B cell (primary cell): ENCODE measurements at regions not wholly inside any gene's neighbourhood (a gene's known extent, or its start where the extent isn't known, plus 50 kb on each side); places are given as distances from the start of the nearest gene placed in this dataset.

ENCODE experiments used
- ATAC-seq: fragments of 200-7000 bp; cut with Tn5 transposase; one replicate; pipeline ENCODE4 v1.10.0; 2021; ENCODE audit warnings: low read depth, mild to moderate bottlenecking, moderate number of reproducible peaks, moderate library complexity
- CTCF ChIA-PET: fragments of 350-600 bp; sonication (Branson Sonifier 250); formaldehyde crosslinking; loops from one replicate; lab custom pipeline; 2021; ENCODE audit warnings: antibody characterized with exemption, inconsistent platforms; lab: Charles Lee
- POLR2A ChIA-PET: fragments of 350-600 bp; sonication (Branson Sonifier 250); formaldehyde crosslinking; loops from one replicate; lab custom pipeline; 2021; ENCODE audit warnings: antibody characterized with exemption; lab: Charles Lee
- DNase-seq: peaks from one replicate; pipeline ENCODE4 v3.0.0; 2013
- H2AFZ ChIP-seq: 2 replicates; pipeline ENCODE4 v1.6.1; 2012; ENCODE audit warnings: mild to moderate bottlenecking, low read depth, low read length; ENCODE audit not compliant: insufficient read depth, poor library complexity, severe bottlenecking
- H3K27ac ChIP-seq, 2 donors: 1 replicate in 1 of 2; 2 replicates in 1 of 2; pipeline ENCODE4 v1.5.1; 2012 to 2013; ENCODE audit warnings: low read length in 2 of 2, mild to moderate bottlenecking in 2 of 2, moderate library complexity in 1 of 2
- H3K27me3 ChIP-seq, 4 experiments: fragments of 200-600 bp in 1 of 4; sonication (generic) in 1 of 4; replicated peaks in 1 of 4; 1 replicate in 2 of 4; 2 replicates in 2 of 4; pipeline versions ENCODE4 v1.6.1 to v1.7.0; 2013 to 2016; ENCODE audit warnings: low read length in 3 of 4, mild to moderate bottlenecking in 2 of 4, mixed read lengths in 1 of 4, moderate library complexity in 1 of 4; ENCODE audit not compliant: insufficient read depth in 4 of 4, control insufficient read depth in 3 of 4; ENCODE audit errors: control extremely low read depth in 1 of 4
- H3K36me3 ChIP-seq, 2 experiments: replicated peaks in 1 of 2; 1 replicate in 1 of 2; 2 replicates in 1 of 2; pipeline versions ENCODE4 v1.6.1 to v1.7.1; 2013; ENCODE audit warnings: low read length in 1 of 2; ENCODE audit not compliant: insufficient read depth in 2 of 2, control insufficient read depth in 1 of 2; ENCODE audit errors: control extremely low read depth in 1 of 2, extremely low read depth in 1 of 2
- H3K4me1 ChIP-seq, 2 donors: fragments of 200-600 bp in 1 of 2; sonication (generic) in 1 of 2; 1 replicate in 1 of 2; 2 replicates in 1 of 2; pipeline versions ENCODE4 v1.5.1 to v1.6.1; 2013 to 2017; ENCODE audit warnings: low read length in 2 of 2; ENCODE audit not compliant: control insufficient read depth in 2 of 2, insufficient read depth in 2 of 2
- H3K4me2 ChIP-seq: replicated peaks from 2 replicates; pipeline ENCODE3; 2012; ENCODE audit warnings: mild to moderate bottlenecking, low read depth, low read length; ENCODE audit not compliant: poor library complexity, severe bottlenecking
- H3K4me3 ChIP-seq, 5 experiments: fragments of 200-600 bp in 1 of 5; sonication (generic) in 1 of 5; 1 replicate in 3 of 5; 2 replicates in 2 of 5; pipeline versions ENCODE4 v1.5.1 to v1.7.0; 2011 to 2016; ENCODE audit warnings: low read length in 4 of 5, mild to moderate bottlenecking in 4 of 5, low read depth in 2 of 5, control low read depth in 1 of 5, moderate library complexity in 1 of 5; ENCODE audit not compliant: insufficient read depth in 1 of 5; ENCODE audit errors: control extremely low read depth in 1 of 5, extremely low read depth in 1 of 5
- H3K79me2 ChIP-seq: fragments of 200-600 bp; sonication (generic); one replicate; pipeline ENCODE4 v1.6.0; 2016; ENCODE audit warnings: low read length; ENCODE audit not compliant: control insufficient read depth, insufficient read depth
- H3K9ac ChIP-seq: fragments of 200-600 bp; sonication (generic); 2 replicates; pipeline ENCODE4 v1.6.1; 2017; ENCODE audit warnings: mild to moderate bottlenecking, low read length, moderate library complexity
- H3K9me3 ChIP-seq, 3 donors: one replicate each; pipeline versions ENCODE4 v1.6.1 to v1.7.1; 2013; ENCODE audit warnings: low read length in 2 of 3; ENCODE audit not compliant: control insufficient read depth in 2 of 3, insufficient read depth in 1 of 3; ENCODE audit errors: control extremely low read depth in 1 of 3
- H4K20me1 ChIP-seq: 2 replicates; pipeline ENCODE4 v1.6.0; 2012; ENCODE audit warnings: mild to moderate bottlenecking, low read length; ENCODE audit not compliant: insufficient read depth, control insufficient read depth, poor library complexity, severe bottlenecking
- H3K27ac Mint-ChIP-seq: one replicate; pipeline ENCODE4 v1.8.0; 2021; ENCODE audit warnings: mixed read lengths
- H3K27me3 Mint-ChIP-seq: one replicate; pipeline ENCODE4 v1.8.0; 2021; ENCODE audit warnings: mixed read lengths
- H3K4me1 Mint-ChIP-seq: one replicate; pipeline ENCODE4 v1.8.0; 2021; ENCODE audit warnings: mixed read lengths
- H3K4me3 Mint-ChIP-seq: one replicate; pipeline ENCODE4 v1.8.0; 2021; ENCODE audit warnings: mixed read lengths
- H3K9me3 Mint-ChIP-seq: one replicate; pipeline ENCODE4 v1.8.0; 2022; ENCODE audit warnings: mixed read lengths; ENCODE audit not compliant: insufficient read depth
- EZH2 ChIP-seq: IDR thresholded peaks from 2 replicates; pipeline ENCODE4 v1.6.1; 2012; ENCODE audit warnings: borderline replicate concordance, low read depth, mild to moderate bottlenecking, moderate library complexity, low read length; ENCODE audit not compliant: insufficient read depth, poor library complexity, severe bottlenecking
- WGBS: methylation state at CpG from one replicate; pipeline ENCODE4 v1.1.5; 2013; ENCODE audit warnings: missing lambda C conversion rate; ENCODE audit not compliant: insufficient coverage; 5-methylcytosine and 5-hydroxymethylcytosine counted together
- intact Hi-C: fragments of 100-400 bp; cut with micrococcal nuclease; formaldehyde crosslinking; loops from one replicate; pipeline ENCODE4 v1.10.0; 2022
- TF ChIP-seq, protein P1 (sequence below): fragments of 200-600 bp; IDR thresholded peaks from one replicate; pipeline ENCODE4 v1.8.0; 2022; ENCODE audit warnings: antibody characterized with exemption, mild to moderate bottlenecking

DNA sequence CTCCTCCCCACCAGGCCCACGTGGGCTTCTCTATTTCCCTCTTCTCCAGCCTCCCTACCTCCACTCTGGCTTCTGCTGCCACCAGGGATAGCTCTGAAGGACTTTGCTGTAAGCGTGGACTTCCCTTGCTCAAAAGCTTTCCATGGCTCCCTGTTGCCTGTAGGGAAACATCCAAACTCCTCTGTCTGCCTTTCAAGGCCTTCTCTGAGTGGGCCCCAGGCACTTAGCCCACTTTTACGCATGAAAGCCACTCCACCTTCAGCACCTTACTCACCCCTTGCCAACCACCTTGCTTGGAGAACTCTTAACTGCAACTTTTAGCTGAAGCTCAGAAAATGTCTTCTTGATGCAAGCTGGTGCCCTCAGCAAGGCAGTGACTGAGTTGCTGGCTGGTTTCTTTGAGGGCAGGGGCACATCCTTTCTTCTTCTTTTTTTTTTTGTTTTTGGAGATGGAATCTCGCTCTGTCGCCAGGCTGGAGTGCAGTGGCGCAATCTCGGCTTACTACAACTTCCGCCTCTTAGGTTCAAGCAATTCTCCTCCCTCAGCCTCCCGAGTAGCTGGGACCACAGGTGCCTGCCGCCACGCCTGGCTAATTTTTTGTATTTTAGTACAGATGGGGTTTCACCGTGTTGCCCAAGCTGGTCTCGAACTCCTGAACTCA, 52.0 kb upstream of the DLX4 start:
- Histone ChIP-seq H3K9ac (no peak overlapping the region), H3K79me2 (no peaks in the 10 kb centered on the region), H3K9me3 (no peaks in the 10 kb centered on the region), H3K27me3 (peaks cover 0 to 31% (median 0%) of the 10 kb centered on the region in 4 experiments), H3K27ac (no peak overlapping the region), H3K4me1 (no peaks in the 10 kb centered on the region), H3K36me3 (no peaks in the 10 kb centered on the region), H2AFZ (no peak overlapping the region), H4K20me1 (no peaks in the 10 kb centered on the region), H3K4me3 (no peak overlapping the region), H3K4me2 (no peak overlapping the region)
- intact Hi-C loops: no loop called here
- ATAC-seq (no peak), DNase-seq (no peak)
- Mint-ChIP-seq H3K9me3 (no peaks in the 10 kb centered on the region), H3K4me3 (no peak overlapping the region), H3K27ac (no peak overlapping the region), H3K27me3 (peaks cover 45% of the 10 kb centered on the region), H3K4me1 (no peaks in the 10 kb centered on the region)
- ChIA-PET POLR2A (interaction anchor here (0.7 to 0.9 kb wide), 2 partner anchors 19 to 913 kb away, joined by 3 to 7 read pairs; no protein-coding TSS in a partner anchor), CTCF (interaction anchor here (0.7 kb wide), 1 partner anchor 18 kb away, joined by 3 read pairs; no protein-coding TSS in a partner anchor)
- 60% methylated on average over 7 of the region's 13 CpGs for WGBS
- TF ChIP-seq EZH2: no peak
- TF ChIP-seq, protein P1, sequence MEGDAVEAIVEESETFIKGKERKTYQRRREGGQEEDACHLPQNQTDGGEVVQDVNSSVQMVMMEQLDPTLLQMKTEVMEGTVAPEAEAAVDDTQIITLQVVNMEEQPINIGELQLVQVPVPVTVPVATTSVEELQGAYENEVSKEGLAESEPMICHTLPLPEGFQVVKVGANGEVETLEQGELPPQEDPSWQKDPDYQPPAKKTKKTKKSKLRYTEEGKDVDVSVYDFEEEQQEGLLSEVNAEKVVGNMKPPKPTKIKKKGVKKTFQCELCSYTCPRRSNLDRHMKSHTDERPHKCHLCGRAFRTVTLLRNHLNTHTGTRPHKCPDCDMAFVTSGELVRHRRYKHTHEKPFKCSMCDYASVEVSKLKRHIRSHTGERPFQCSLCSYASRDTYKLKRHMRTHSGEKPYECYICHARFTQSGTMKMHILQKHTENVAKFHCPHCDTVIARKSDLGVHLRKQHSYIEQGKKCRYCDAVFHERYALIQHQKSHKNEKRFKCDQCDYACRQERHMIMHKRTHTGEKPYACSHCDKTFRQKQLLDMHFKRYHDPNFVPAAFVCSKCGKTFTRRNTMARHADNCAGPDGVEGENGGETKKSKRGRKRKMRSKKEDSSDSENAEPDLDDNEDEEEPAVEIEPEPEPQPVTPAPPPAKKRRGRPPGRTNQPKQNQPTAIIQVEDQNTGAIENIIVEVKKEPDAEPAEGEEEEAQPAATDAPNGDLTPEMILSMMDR: no peak

DNA sequence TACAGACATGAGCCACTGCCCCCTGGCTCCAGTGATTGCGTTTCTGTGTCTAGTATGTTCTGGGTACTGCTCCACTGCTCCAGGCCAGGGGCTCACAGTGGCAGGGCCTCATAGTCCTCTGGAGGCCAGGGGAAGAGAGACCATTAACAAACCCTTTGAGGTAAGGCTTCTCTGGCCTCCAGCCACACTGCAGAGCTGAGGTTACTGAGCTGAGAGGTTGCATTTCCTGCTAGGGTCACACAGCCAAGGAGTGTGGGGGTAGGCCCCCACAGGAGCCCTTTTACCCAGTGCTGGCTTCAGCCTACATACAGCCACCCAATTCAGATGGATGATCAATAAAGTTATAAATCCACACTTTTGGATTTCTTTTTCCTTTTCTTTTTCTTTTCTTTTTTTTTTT, 50.4 kb upstream of the DLX4 start:
- WGBS: 86% methylated on average over 1 of the region's 1 CpG
- H3K27ac Mint-ChIP-seq: no peak overlapping the region
- intact Hi-C loops: no loop called here
- H3K4me3 ChIP-seq: no peak overlapping the region
- no peak overlapping the region for H3K4me2 ChIP-seq
- H4K20me1 ChIP-seq: no peaks in the 10 kb centered on the region
- no peaks in the 10 kb centered on the region for H3K4me1 Mint-ChIP-seq
- H3K4me3 Mint-ChIP-seq: no peak overlapping the region
- H2AFZ ChIP-seq: no peak overlapping the region
- no peak overlapping the region for H3K9ac ChIP-seq
- H3K9me3 ChIP-seq: no peaks in the 10 kb centered on the region
- H3K36me3 ChIP-seq: no peaks in the 10 kb centered on the region
- H3K4me1 ChIP-seq: no peaks in the 10 kb centered on the region
- TF ChIP-seq, protein P1: no peak
- TF ChIP-seq EZH2: no peak
- ChIA-PET CTCF (interaction anchor here (0.7 kb wide), 1 partner anchor 1037 kb away, joined by 3 read pairs; no protein-coding TSS in a partner anchor), POLR2A (no interaction called here)
- peaks cover 42% of the 10 kb centered on the region for H3K27me3 Mint-ChIP-seq
- peaks cover 0 to 20% (median 0%) of the 10 kb centered on the region in 4 experiments for H3K27me3 ChIP-seq
- no peaks in the 10 kb centered on the region for H3K79me2 ChIP-seq
- ATAC-seq (no peak), DNase-seq (no peak)
- H3K9me3 Mint-ChIP-seq: no peaks in the 10 kb centered on the region
- no peak overlapping the region for H3K27ac ChIP-seq
